HCEC 1CT (cell line): ENCODE measurements at regions not wholly inside any gene's neighbourhood (a gene's known extent, or its start where the extent isn't known, plus 50 kb on each side); places are given as distances from the start of the nearest gene placed in this dataset.

ENCODE experiments used
- DNase-seq: peaks from one replicate; pipeline ENCODE4 v3.0.0-alpha.2; 2017

DNA sequence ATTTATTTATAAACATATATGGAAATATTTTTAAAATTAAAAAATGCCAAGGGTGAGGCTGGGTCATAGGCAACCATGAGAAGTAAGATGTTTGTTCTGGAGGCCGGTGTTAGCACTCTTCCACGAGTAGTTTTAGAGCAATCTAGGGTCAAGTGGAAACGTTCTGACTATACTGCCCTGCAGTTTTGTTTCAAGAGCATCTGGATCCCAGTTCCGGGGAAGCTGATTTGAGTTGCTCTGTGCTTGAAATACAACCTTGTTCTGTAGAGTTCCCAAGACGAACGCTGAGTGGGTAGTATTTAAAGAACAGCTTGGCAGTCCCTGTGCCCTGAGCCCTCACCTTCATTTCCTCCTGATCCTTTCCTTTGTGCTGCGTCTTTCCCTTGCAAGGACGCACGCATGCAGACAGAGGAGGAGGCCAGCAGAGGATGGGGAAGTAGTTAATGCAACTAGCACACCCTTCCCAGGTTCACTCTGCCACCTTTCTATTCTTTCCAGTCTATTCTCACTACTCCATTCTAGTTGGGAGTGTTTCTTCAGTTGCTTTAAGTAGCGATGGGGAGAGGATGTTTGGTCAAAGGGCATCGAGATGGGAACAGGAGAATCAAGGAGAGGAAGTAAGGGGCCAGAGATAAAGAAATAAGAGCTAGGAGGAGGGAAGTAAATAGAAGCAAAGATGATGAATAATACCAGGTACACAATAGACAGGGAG lies 68.3 kb upstream of the ZSWIM6 start:
- no peak for DNase-seq

DNA sequence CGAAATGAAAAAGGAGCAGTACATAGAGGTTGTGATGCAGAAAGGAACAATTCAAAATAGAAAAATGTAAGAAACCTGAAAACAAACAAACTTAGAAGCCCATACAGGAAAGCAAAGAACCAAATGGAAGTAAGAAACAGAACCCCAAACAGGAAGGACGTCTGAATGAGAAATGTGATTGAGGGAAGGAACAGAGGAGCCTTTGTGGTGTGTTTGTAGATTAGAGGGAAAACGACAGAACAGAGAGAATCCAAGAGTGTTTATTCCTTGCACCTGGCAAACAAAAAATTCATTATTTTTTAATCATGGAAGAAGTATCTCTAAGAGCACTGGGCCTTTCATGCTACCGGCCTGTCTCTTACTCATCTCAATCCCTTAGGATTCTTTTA lies 67.8 kb upstream of the ZSWIM6 start:
- no peak for DNase-seq

DNA sequence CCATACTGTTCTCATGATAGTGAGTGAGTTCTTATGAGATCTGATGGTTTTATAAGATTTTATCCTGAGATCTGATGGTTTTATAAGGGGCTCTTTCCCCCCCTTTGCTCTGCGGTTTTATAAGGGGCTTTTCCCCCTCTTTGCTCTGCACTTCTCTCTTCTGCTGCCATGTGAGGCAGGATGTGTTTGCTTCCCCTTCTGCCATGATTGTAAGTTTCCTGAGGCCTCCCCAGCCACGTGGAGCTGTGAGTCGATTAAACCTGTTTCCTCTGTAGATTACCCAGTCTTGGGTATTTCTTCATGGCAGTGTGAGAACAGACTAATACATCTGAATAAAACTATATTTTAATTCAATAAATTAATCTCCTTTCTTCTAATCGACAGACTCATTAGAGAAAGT lies 64.9 kb upstream of the ZSWIM6 start:
- no peak for DNase-seq

DNA sequence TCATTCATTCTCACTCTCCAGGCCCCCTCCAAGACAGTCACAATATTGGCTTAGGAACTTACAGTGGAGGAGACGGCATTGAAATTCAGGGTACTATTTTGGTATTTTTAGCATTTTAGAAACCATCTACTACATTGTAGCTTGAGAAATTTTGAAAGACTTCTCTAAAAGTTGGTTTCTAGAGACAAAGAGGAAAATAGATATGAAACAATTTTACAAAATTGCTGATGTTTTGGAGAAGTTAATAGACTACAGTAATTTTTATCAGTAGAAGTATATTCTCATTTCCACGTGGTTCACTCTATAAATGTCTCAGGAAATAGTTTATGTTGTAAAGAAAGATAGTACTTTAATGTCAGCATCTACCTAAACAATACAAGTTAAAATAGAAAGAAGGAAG lies 63.2 kb upstream of the ZSWIM6 start:
- no peak for DNase-seq

DNA sequence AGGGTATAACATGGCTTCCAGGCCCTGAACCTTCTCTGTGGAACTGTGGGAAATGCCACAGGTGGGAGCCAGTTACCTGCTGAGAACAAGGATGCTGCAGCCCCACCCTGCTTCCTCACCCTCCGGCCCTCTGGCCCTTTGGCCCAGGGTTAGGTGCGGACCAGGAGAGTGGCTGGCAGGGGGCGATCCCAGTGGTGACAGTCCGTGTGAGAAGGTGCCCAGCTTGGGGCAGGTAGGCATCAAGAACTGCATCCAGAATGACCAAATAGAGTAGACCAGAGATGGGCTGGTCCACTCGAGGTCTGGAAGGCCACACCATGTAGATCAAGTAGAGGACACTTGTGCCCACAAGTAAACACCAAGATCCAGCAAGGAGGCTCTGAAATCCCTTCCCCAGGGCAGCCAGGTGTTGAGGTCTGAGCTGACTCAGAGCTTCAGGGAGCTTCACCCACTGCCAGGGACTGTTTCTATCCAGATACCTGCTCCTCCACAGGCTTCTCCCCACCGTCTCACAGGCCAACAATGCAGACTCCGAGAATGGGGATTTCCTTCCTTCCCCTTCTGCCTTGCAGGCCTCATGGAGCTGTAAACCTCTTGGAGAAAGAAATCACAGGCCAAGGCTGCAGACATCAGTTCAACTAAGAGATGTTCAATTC lies 61.4 kb upstream of the ZSWIM6 start:
- DNase-seq: no peak

DNA sequence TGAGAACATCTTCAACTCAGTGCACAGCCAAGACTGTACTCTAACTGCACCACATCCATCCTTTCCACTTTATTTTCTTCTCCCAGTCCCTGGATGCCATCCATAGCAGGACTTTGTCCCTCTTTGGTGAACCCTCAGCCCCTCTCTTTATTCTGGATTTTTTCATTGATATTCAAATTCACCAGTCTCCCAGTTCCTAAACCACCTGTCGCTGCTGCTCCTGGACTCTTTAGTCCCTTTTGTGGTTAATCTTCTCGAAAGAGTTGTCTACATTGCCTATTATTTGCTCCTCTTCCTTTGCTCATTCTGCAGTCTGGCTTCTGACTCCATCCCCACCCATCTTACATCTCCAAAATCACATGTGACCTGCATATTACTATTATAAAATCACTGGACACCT lies 59.4 kb upstream of the ZSWIM6 start:
- DNase-seq: no peak

DNA sequence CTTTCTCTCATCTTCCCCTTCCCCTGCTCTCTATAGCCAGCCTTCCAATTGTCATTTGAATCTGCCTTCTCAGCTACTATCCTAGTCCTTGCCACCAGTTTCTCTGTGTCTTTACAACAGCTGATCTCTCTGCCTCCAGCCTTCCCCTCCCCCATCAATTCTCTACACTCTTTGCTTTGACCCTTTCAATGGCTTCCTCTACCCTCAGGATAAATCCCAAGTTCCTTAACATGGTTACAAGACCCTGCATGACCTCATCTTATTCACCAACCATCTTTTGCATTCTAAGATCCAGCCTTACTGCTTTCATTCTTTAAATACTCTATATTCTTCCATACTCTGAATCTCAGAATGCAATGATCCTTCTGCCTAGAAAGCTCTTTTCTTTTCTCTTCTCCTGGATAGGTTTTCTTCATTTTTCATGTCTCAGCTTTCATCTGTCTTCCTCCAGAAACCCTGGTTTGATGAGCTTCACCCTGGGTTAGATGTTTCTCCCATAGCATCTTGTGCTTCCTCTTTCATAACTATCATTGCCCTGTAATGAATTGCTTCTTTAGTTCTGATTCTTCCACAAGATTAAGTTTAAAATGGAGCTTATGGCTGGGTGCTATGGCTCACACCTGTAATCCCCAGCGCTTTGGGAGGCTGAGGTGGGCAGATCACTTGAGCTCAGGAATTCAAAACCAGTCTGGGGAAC lies 58.6 kb upstream of the ZSWIM6 start:
- DNase-seq: no peak

DNA sequence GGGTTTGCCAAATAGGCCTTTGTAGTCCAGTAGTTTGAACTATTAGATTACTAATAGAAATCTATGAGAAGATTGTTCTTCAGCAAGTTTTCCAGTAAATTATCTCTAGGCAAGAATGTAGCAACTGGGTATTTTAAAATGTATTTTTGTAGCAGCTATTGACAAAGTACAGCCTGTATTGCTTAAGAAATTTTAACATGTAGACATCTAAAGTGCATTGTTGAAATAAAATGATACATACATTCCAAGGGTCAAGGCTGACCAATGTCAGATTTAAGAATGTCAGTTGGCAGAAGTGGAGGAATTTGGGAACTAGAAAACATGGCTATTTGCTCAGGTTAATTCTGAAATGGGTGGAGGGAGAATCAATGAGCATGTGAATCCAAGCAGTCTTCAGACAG lies 57.5 kb upstream of the ZSWIM6 start:
- DNase-seq: peak; percentile 29

DNA sequence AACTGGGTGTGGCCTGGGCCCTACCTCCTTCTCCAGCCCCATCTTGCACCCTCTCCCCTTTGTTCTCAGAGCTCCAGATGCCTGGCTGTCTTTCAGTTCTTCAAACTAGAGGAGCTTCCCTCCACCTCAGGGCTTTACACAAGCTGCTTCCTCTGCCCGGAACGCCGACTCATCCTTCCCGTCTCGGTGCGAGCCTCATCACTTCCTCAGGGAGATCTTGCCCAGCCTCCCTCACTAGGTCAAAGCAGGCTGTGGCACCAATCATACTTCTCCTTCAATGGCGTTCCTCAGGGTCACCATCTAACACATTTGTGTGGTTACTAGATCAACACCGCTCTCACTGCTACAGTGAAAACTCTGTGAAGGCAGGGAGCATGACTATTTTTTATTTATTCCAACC lies 56.2 kb upstream of the ZSWIM6 start:
- peak; percentile 83 for DNase-seq

DNA sequence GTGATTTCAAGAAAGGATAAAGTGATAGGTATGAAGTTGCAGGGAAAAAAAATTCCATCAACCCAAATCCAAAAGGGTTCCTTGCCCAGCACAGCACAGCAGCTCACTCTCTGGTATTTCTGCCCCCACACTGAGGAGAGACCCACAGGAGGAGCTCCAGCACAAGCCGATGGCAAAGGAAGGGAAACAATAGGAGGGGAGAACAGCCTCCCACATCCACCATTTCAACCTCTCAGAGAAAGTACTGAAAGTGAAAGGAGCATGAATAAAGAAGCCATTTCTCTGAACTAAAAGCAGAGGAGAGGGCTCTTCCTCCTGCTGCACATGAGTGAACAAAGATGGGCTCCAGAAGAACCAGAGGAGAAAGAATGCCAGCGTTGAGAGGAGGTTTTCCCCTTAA lies 54.9 kb upstream of the ZSWIM6 start:
- no peak for DNase-seq

DNA sequence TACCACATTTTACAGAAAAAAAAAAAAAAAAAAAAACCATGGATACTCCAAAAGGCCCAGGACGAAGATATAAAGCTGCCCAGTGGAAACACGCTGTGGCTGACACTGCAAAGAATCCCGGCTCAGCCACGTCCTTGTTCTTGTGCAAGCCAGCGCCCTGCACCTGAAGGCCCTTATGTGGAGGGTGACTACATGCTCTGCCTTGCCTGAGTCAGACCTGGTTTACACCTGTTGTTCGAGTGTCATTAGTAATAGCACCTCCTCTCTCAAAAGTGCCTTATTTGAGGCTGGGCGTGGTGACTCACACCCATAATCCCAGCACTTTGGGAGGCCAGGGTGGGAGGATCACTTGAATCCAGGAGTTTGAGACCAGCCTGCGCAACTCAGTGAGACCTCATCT lies 54.3 kb upstream of the ZSWIM6 start:
- DNase-seq: no peak

DNA sequence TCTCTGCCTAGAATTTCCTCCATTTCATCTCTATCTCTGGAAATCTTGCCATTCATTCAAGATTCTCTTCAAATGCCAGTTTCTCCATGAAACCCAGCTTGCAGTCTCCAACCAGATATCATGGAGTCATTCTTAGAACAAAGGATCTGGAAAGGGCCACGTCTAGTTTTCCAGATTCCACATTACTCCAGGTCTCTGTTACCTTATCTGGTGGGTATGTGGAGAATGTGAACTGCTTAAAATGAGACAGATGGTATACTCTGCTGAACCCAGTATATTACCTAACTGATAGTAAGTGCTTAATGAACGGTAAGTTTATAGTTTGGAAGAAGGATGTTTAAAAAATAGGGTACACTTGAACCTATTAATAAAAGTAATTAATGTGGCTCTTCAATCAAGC lies 52.3 kb upstream of the ZSWIM6 start:
- DNase-seq: no peak

DNA sequence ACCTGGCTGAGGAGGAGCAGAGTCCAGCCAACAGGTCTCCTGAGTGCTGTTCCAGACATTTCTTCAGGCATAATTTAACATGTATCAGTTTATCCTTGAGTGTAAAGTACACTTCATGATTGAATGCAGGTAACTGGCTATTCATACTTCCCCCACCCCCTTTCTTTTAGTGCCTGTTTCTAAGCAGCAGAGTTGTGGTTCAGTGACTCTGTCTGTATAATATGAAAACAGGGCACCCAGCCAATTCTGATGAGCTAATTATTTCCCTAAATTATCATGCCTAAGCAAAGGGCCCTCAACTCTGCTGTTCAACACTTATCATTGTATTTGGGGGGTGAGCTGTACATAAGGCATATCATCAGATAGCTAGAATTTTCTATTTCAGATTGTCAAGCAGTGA lies 51.9 kb upstream of the ZSWIM6 start:
- peak; percentile 85 for DNase-seq

DNA sequence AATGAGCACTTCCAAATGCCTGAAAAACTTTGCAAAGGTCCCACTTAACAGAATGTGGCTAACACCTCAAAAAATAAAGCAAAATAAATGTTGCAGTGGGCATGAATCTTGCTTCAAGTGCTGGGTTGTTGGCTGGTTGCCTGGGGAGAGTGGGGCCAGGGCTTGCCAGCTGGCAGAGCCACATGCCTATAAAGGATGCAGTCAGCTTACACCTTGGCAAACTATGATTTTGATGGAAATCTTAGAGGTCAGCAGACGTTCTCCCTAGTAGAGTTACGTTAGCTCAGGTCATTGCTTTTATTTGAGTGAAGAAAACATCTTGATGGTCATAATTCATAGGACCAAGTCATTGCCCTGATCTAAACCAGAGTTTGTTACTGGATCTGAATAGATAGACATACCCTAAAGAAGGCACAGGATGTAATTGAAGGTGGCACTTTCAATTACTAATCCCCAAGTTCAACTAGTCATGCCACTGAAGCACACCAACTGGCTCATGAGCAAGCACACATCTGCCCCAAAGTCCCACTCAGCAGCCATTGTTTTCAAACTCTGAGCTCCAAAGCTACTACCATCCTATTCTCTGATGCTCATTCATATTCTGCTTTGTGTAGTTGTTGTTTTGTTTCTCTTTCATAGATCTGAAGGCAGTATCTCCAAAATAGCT lies 51.2 kb upstream of the ZSWIM6 start:
- DNase-seq: no peak

DNA sequence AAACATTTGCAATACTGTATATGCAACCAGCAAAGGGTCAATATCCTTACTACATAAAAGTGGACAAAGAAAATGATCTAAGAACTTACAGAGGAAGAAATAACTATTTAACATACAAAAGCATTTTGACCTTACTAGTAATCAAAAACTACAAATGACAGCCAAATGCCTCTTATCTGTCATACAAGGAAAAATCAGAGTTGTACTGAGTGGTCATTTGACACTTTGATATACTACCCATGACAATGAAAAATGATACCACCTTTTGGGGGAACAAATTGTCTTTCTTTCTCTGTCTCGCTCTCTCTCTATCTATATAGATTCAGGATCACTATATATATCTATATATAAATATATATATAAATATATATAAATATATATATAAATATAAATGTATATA lies 50.4 kb upstream of the ZSWIM6 start:
- DNase-seq: no peak
